ENCODE measurements at regions not wholly inside any gene's neighbourhood (a gene's known extent, or its start where the extent isn't known, plus 50 kb on each side); places are given as distances from the start of the nearest gene placed in this dataset.

- H3K23ac ChIP-seq (ENCODE audit: low read depth, low read length), result no peak overlapping the region
- in situ Hi-C loops (cut with MboI; ENCODE audit: low sequenced_read_pairs), result no loop called here
- DNase-seq (no peak), ATAC-seq (ENCODE audit: low read depth) (no peak)
- peaks cover 4% of the 10 kb centered on the region; the same call in 1 of the 2 replicates for H3K9me3 ChIP-seq (ENCODE audit: control insufficient read depth, insufficient read depth, low read length)
- H3K18ac ChIP-seq (ENCODE audit: low read depth, low read length), result no peak overlapping the region
- dilution Hi-C loops (cut with HindIII; ENCODE audit: low sequenced_read_pairs, unreplicated experiment), result no loop called here
- no peak overlapping the region for H4K8ac ChIP-seq (ENCODE audit: low read depth in 2 of 2, low read length in 2 of 2)
- H3K9me1 ChIP-seq (ENCODE audit: insufficient read depth, low read length), result peaks cover 14% of the 10 kb centered on the region
- no peaks in the 10 kb centered on the region for H3K36me3 ChIP-seq (ENCODE audit: control insufficient read depth, insufficient read depth, low read length)
- no peak overlapping the region for H2BK15ac ChIP-seq (ENCODE audit: low read depth, low read length)
- no peak overlapping the region for H2AK5ac ChIP-seq (ENCODE audit: low read depth, low read length)
- H2AFZ ChIP-seq (replicated peaks; ENCODE audit: low read length, poor library complexity), result no peak overlapping the region
- H4K5ac ChIP-seq (ENCODE audit: low read depth, low read length), result no peak overlapping the region
- no peaks in the 10 kb centered on the region for H3K27me3 ChIP-seq (ENCODE audit: control insufficient read depth, insufficient read depth, low read length)
- H2AK9ac ChIP-seq (replicated peaks; ENCODE audit: low read depth, low read length, poor library complexity), result no peak overlapping the region
- no peak overlapping the region for H2BK20ac ChIP-seq (ENCODE audit: low read depth, low read length)
- intact Hi-C loops (cut with micrococcal nuclease), result no loop called here
- no peak for TF ChIP-seq MAZ (IDR thresholded peaks at IDR 0.05; ENCODE audit: borderline replicate concordance, low read depth, low read length)
- no peak for TF ChIP-seq USF2 (IDR thresholded peaks at IDR 0.05; ENCODE audit: low read depth, low read length)
- no peak for TF ChIP-seq MAFK (IDR thresholded peaks at IDR 0.05; ENCODE audit: low read depth, low read length)
- no peak for TF ChIP-seq POLR2A (IDR thresholded peaks at IDR 0.05; ENCODE audit: low read depth, low read length)
- no peak for TF ChIP-seq CTCF (conservative IDR thresholded peaks at IDR 0.05; ENCODE audit: low read depth, low read length)
- no peak for TF ChIP-seq CHD1 (IDR thresholded peaks at IDR 0.05; ENCODE audit: low read depth, low read length)
- TF ChIP-seq RAD21 (IDR thresholded peaks at IDR 0.05; ENCODE audit: low read length), result no peak
- no peak for TF ChIP-seq CEBPB (IDR thresholded peaks at IDR 0.05; ENCODE audit: low read depth, low read length)
- no peak for TF ChIP-seq BHLHE40 (IDR thresholded peaks at IDR 0.05; ENCODE audit: low read depth, low read length)
- no peak for TF ChIP-seq NFE2L2 (IDR thresholded peaks at IDR 0.05; ENCODE audit: low read depth, low read length)
- TF ChIP-seq ELK1 (IDR thresholded peaks at IDR 0.05; ENCODE audit: borderline replicate concordance, low read depth, low read length), result no peak
- TF ChIP-seq RCOR1 (IDR thresholded peaks at IDR 0.05; ENCODE audit: insufficient replicate concordance, low read length), result no peak
- no peak for TF ChIP-seq RFX5 (IDR thresholded peaks at IDR 0.05; ENCODE audit: low read depth, low read length)
- no peak for TF ChIP-seq FOS (IDR thresholded peaks at IDR 0.05; ENCODE audit: low read depth, low read length)
- no peak overlapping the region for H4K91ac ChIP-seq (ENCODE audit: insufficient read depth, low read depth, low read length)
- no peak overlapping the region for H3K4me2 ChIP-seq (ENCODE audit: low read depth, low read length)
- no peak overlapping the region for H2BK5ac ChIP-seq (ENCODE audit: low read depth, low read length, poor library complexity, severe bottlenecking)
- H3K14ac ChIP-seq (replicated peaks; ENCODE audit: low read depth, low read length), result no peak overlapping the region
- 33% methylated on average over 1 of the region's 4 CpGs; no CpG with 5 or more reads in 1 of the 2 experiments for WGBS, 2 experiments (ENCODE audit: extremely low coverage in 2 of 2, insufficient read length in 1 of 2)
- no peak overlapping the region for H2BK120ac ChIP-seq (ENCODE audit: low read depth, low read length)
- H3K27ac ChIP-seq (ENCODE audit: insufficient read depth, low read length), result no peak overlapping the region
- no peak overlapping the region for H3K9ac ChIP-seq (ENCODE audit: low read depth, low read length)
- no peak overlapping the region for H3K56ac ChIP-seq (ENCODE audit: extremely low read depth, insufficient read depth, low read length)
- no peak overlapping the region for H3K4me3 ChIP-seq (ENCODE audit: insufficient read depth, low read depth, low read length)
- ChIA-PET CTCF (no interaction called here), POLR2A (ENCODE audit: unreplicated experiment) (no interaction called here)
- H3K4ac ChIP-seq (ENCODE audit: low read depth, low read length), result no peak overlapping the region
- BruUV-seq (replicated peaks), result no TSS peak
- H3K79me1 ChIP-seq (ENCODE audit: low read depth in 1 of 2, low read length in 2 of 2), result no peaks in the 10 kb centered on the region; a peak in 1 of 4 replicates
- H4K20me1 ChIP-seq (ENCODE audit: insufficient read depth, low read length), result no peaks in the 10 kb centered on the region
- H3K4me1 ChIP-seq (ENCODE audit: control insufficient read depth, insufficient read depth, low read length), result peaks cover 18% of the 10 kb centered on the region
Measured at GRCh38 chr9:129418451-129418850, 202.4 kb downstream of the C9orf50 start.
